HG02571 (cell line): ENCODE measurements at regions not wholly inside any gene's neighbourhood (a gene's known extent, or its start where the extent isn't known, plus 50 kb on each side); places are given as distances from the start of the nearest gene placed in this dataset.
"Not testable (repeated sequence)": the region's sequence is repeated elsewhere in the genome, so short reads cannot be mapped to it uniquely, and the experiment has no call there.

ENCODE experiments used
- ATAC-seq: cut with Tn5 transposase; IDR thresholded peaks from one replicate; pipeline ENCODE4 v1.9.1; 2021; ENCODE audit warnings: mild to moderate bottlenecking, moderate library complexity; ENCODE audit not compliant: unreplicated experiment

DNA sequence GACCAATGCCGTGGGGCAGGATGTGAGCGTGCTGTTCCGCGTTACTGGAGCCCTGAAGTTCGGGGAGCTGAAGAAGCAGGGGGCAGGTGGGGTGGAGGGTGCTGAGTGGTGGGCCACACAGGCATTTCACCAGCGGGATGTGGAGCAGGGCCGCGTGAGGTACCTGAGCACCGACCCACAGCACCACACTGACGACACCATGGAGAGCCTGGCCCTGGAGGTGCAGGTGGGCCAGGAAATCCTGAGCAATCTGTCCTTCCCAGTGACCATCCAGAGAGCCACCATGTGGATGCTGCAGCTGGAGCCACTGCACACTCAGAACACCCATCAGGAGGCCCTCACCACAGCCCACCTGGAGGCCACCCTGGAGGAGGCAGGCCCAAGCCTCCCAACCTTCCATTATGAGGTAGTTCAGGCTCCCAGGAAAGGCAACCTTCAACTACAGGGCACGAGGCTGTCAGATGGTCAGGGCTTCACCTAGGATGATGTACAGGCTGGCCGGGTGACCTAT is 179.6 kb downstream of the TBC1D2B start:
- ATAC-seq: no peak

DNA sequence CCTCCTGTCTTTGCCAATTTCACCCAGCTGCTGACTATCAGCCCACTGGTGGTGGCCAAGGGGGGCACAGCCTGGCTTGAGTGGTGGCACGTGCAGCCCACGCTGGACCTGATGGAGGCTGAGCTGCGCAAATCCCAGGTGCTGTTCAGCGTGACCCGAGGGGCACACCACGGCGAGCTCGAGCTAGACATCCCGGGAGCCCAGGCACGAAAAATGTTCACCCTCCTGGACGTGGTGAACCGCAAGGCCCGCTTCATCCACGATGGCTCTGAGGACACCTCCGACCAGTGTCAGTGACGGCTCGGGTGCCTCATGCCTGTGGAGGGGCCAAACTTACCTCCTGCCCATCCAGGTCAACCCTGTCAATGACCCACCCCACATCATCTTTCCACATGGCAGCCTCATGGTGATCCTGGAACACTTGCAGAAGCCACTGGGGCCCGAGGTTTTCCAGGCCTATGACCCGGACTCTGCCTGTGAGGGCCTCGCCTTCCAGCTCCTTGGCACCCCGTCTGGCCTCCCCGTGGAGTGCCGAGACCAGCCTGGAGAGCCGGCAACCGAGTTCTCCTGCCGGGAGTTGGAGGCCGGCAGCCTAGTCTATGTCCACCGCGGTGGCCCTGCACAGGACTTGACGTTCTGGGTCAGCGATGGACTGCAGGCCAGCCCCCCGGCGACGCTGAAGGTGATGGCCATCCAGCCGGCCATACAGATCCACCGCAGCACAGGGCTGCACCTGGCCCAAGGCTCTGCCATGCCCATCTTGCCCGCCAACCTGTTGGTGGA is 180.2 kb downstream of the TBC1D2B start:
- not testable (repeated sequence) for ATAC-seq

GRCh38 chr15:77896147-77897112 is 181.1 kb downstream of the TBC1D2B start:
- ATAC-seq: not testable (repeated sequence)

DNA sequence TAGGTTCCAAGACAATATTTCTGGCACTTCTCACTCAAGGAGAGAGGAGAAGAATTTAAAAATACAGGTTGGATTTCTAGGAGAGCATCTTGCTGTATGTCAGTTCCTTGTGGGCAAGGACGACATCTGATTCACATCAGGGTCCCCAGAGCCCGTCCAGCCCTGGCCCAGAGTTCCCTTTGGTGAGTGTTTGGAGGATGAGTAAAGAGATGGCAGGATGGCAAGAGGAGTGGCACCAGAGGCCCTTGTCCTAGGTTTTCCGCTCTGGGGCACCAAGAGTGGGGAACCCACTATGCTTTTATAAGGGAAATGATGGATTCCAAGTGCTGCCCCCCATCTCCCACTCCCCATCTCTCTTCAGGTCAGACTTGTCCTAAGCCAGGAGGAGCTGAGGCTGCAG is 181.8 kb downstream of the TBC1D2B start:
- no peak for ATAC-seq

DNA sequence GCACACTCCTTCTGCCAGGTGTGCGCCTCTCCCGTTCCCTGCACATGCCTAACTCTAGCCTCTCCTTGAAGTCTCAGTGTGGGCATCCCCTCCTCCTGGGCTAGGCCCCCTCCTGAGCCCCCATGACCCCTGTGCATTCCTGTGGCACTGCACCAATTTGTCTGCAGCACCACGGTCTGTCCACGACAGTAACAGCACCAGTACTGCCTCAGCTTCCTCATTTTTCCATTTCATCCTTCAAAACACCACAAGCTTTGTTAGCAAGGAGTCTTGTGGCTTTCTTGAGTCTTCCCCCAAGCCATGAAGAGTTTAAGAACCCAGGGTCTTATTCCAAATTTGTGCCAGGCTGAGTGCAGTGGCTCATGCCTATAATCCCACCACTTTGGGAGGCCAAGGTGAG is 182.4 kb downstream of the TBC1D2B start:
- not testable (repeated sequence) for ATAC-seq

DNA sequence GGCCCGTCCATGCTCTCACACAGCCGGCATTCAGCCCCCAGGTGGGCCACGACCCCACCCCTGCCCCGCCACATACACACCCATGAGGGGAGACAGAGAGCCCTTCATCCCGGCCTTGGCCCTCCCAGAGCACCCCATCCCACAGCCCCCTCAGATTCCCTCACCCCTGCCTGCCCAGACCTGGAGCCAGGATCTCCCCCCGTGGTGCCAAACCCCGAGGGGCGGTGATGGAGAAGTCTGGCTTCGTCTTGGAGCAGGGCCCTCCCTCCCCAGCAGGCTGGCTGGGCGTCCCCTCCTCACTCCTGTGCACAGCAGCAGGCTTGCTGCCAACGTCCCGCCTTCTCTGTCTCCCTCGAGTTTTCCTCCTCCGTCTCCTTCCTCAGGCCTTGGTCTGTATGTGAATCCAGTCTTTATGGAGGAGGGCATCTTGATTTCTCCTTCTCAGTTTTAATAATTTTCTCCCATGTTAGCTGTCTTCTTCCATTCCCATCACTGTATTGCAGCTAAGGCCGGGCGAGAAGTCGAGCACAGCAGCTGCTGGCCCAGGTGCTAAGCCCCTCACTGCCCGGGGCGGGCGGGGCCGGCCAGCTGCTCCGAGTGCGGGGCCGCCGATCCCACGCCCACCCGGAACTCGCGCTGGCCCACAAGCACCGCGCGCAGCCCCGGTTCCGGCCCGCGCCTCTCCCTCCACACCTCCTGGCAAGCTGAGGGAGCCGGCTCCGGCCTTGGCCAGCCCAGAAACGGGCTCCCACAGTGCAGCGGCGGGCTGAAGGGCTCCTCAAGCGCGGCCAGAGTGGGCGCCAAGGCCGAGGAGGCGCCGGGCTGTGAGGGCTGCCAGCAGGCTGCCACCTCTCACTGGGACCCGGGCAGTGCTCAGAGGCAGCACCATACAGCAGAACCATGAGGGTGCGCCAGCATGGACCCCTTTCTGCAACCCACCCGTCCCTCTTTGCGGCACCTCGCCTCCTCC is 183.6 kb downstream of the TBC1D2B start:
- not testable (repeated sequence) for ATAC-seq

GRCh38 chr15:77893246-77893645 is 184.3 kb downstream of the TBC1D2B start:
- not testable (repeated sequence) for ATAC-seq

GRCh38 chr15:77892335-77892734 is 185.2 kb downstream of the TBC1D2B start:
- ATAC-seq: no peak

- ATAC-seq: not testable (repeated sequence)
These were observed 185.6 kb downstream of the TBC1D2B start for GRCh38 chr15:77891862-77892261.

GRCh38 chr15:77890911-77891801 is 186.4 kb downstream of the TBC1D2B start:
- not testable (repeated sequence) for ATAC-seq

- not testable (repeated sequence) for ATAC-seq
These were observed 187.4 kb downstream of the TBC1D2B start for GRCh38 chr15:77889828-77890725.

- no peak for ATAC-seq
These were observed 188.3 kb downstream of the TBC1D2B start for GRCh38 chr15:77889009-77889806.

DNA sequence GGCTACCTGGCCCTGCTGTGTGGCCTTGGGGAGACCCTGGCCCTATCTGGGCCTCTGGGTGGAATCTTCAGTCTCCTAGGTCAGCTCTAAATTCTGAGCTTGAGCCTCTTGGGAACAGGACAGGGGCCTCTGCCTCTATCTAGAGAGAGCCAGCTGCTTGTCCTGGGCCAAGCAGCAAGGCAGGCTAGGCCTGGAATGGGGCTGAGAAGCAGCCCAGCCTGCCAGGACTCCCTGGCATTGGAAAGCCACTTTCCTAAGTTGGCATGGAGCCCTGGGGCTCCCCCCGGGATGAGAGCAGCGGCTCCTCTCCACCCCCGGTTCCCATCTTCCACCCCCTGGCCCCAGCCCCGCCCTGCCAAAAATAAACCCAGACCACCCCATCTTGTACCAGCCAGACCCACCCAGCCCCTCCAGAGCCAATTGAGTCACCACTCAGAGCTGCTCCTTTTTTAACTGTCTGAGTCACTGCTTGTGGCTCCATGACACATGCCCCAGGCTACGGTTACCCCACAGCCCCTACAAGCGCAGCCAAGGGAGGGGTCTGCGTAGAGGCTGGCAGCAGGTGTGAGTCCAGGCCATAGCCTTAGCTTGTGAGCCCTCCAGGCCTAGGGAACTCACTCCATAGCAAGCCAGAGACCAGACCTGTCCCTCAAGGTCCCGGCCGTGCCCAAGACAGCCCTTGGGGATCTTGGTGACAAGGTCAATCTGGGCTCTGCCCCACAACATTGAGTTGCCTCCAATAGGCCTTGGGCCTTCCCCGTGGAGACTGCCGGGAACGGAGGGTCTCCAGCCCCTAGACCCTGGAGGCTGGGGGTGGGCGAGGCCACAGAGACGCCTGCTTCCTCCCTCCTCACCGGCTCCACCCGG is 189.7 kb downstream of the TBC1D2B start:
- not testable (repeated sequence) for ATAC-seq

GRCh38 chr15:77886805-77887448 is 190.6 kb downstream of the TBC1D2B start:
- no peak for ATAC-seq

GRCh38 chr15:77885877-77886500 is 191.5 kb downstream of the TBC1D2B start:
- ATAC-seq: not testable (repeated sequence)
